ENCODE measurements at regions not wholly inside any gene's neighbourhood (a gene's known extent, or its start where the extent isn't known, plus 50 kb on each side); places are given as distances from the start of the nearest gene placed in this dataset.

DNA sequence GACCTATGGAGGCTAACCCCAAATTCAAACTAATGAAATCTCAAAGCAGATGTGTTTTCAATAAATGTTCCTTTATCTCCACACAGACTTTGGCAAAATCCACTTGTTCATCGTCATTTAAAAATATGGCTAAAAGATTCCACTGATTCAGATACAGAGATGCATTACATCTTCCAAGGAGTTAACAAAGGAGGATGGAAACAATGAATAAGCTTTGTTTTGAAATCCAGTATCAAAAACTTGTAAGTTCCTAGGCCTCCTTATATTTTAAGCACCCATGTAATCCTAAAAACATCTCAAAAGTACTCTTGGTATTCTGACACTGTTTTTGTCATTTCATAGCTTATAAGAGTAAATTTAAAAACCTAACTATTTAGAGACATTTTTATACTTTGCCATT, 345.6 kb upstream of the ACTBL2 start:
- no peak for DNase-seq

DNA sequence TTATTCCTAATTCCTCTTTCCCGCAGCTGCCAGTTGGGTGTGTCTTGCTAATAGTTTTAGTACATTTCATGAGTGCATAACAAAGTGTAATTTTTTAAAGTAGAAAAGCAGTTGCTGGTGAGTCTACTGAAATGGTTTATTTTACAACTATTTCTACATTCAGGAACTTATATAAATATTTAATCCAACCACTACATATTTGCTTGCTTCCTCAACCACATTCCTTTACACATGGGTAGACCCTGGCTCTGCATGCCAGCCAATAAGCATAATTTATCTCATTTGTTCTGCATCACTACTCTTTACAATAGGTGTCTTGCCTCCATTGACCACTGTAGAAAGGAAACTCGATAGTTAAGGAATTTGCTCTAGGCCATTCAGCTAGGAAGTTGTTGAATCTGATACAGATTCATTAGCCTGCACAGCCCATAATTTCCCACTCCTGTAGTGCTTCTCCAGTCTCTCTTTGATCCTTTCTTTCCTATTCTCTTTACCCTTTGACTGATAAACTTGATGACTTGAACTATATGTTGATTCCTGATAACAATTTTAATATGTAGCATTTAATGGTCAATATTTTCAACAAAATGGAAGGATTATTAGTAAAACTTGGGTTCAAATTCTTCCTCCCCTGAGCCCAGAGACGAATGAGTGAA, 342.5 kb upstream of the ACTBL2 start:
- DNase-seq = no peak

DNA sequence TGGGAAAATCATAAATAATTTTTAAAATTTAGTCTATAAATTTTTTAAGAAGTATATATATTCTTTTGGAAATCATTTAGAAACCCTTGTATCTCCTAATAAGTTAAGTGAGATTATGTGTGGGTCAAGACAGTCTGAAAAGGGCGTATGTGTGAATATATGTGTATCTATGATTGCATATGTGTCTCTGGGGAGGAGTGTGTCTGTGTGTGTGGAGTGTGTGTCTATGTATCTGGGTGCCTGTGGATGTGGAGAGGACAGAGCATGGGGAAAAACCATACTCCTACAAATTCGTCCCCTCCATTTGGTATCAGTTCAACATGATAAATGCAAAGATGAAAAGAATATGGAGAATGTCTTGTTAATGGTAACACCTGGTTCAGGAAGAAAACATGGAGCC, 342.0 kb upstream of the ACTBL2 start:
- no peak for DNase-seq

- no peak for DNase-seq
Measured at GRCh38 chr5:57824047-57824446, 341.4 kb upstream of the ACTBL2 start.

- DNase-seq = no peak
Measured at GRCh38 chr5:57822651-57823050, 340.0 kb upstream of the ACTBL2 start.

DNA sequence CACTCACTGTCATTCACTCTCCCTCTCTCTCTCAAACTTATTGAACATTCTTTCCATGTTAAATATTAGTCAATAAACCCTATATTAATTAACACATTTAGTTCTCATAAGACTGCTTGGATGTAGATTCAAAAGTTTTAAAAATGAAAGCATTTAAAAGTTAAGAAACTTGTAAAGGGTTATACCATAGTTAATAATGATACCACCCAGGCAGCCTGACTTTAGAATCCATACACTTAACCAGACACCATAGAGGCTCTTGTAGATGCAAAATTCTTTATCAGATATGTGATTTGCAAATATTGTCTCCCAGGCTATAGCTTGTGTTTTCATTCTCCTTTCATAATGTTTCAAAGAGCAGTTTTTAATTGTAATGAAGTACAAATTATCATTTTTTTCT, 335.8 kb upstream of the ACTBL2 start:
- no peak for DNase-seq

- DNase-seq = no peak
Measured at GRCh38 chr5:57817924-57818323, 335.3 kb upstream of the ACTBL2 start.

DNA sequence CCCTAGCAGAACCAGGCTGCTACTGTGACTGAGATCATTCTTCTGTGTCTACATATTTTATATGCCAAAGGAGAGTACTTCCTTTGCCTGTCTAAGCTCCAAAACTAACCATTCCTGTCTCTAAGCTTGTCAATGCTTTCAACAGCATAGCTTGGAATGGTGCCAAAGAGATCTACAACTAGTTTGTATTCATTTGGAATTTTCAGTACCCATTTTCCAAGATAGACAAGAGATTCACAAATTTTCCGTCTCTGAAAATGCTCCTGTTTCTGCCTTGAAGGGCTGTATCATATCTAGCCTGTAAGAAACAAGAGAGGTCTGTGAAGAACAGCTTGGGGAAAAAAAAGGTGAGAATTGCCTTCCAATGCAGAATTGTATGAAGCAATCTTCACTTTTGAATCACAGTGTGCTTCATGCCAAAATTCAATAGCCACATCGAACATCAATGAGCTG, 334.4 kb upstream of the ACTBL2 start:
- no peak for DNase-seq

DNA sequence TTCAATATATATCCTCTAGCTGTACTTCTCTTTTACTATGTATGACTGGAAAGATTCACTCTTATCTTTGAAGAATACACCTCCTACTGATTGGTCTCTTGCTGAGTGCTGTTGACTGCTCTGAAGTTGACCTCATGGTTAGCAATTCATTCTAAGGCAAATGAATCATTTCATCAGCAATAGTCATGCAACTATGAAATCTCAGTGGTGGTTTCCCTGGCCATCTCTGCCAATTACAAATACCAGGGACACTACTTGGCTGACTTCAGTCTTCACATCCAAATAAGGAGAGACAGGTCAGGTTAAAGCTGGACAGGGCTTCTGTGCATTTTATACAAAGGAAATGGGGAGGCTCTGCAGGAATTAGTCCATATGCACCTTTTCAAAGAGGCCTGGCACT, 333.5 kb upstream of the ACTBL2 start:
- DNase-seq = no peak

DNA sequence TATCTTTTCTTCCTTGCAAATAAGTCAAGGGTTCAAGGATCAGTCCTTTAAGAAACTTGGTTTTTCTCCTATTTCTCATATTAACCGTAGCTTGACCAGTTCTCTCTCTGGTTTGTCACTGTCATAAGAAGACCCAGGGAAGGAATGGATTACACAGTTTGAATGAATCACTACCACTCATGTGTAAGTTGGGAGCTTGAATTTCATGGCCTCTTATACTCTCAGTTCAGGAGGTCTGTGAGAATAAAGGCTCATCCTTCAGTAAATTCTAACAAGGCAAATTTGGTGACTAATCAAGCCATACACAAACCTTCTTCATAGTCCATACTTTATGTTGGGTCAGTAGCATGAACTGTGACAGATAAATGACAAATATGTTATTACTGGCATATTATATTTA, 323.1 kb upstream of the ACTBL2 start:
- DNase-seq = no peak

DNA sequence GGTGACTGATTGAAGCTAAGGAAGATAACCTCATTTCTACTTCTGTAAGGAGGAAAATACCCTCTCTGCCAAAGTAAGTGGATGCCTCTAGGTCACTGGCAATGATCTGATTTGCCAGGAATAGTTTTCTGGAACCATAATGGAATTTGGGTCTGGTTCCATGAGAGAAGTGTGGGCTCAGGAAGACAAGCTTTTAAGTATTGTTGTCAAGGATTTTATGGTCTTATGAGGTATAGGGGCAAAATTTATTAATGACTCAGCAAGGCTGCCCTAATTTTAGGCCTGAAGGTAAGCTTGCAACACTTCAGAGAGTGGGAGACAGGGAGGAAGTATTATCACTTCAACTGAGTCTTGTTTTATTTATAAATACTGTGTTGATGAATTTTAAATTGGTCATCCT, 322.6 kb upstream of the ACTBL2 start:
- no peak for DNase-seq

DNA sequence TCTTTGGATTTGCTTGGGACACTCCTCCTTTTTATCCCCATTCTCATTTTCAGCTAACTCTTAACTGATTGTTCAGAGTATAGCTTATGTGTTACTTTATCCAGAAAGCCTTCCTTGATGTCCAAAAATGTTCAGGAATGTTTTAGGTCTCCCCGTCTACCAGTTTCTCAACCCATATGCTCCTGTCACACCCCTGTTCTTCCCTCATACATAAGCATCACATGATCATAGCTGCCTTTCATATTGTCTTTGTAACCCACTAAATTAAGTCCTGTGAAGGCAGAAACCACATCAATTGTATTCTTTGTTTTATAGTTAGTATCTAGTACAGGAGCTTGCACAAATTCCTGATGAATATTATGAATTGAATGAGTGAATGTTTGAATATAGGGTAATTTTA, 321.9 kb upstream of the ACTBL2 start:
- no peak for DNase-seq

DNA sequence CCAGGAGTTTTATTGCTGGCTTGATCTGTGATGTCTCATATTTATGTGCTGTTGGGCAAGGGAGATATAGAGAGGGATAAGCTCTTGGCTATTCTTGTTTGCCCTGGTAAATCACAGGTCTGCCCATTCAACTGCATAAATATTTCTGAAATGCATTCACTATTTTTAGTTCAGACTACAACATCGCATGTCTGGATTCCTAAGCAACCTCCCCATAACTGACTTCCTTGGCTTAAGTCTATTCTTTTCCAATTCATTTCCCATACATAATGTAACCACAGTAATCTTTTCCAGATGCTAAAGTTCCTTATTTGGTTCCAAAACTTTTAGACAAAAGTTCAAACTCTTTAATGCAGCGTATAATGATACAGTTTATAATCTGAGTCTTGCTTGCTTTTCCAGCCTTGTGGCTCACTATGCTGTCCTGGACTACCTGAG, 321.4 kb upstream of the ACTBL2 start:
- DNase-seq = no peak

GRCh38 chr5:57802131-57802530, 319.5 kb upstream of the ACTBL2 start:
- no peak for DNase-seq

GRCh38 chr5:57795203-57795602, 312.6 kb upstream of the ACTBL2 start:
- DNase-seq = no peak

GRCh38 chr5:57791875-57792274, 309.3 kb upstream of the ACTBL2 start:
- DNase-seq = no peak

- DNase-seq = no peak
Measured at GRCh38 chr5:57785946-57786345, 303.3 kb upstream of the ACTBL2 start.

- DNase-seq = no peak
Measured at GRCh38 chr5:57784121-57784520, 301.5 kb upstream of the ACTBL2 start.

DNA sequence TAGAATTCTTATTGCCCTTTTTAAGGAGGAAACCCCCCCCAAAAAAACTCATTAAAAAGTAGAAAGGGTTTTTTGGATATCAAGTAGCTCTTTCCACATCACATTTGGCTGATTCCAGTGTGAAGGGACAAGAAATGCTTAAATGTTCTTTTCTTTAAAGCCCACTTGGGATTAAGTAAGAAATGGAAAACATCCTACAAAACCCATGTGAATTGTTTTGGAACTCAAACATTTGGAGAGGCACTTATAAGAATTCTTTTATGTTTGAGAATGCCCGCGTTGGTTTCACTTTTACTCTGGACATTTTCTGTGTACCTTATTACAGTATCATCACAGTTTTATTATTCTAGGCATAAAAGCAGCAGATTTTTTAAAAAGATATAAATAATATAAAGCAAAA, 301.1 kb upstream of the ACTBL2 start:
- DNase-seq = no peak

GRCh38 chr5:57780961-57781325, 298.3 kb upstream of the ACTBL2 start:
- DNase-seq = no peak

DNA sequence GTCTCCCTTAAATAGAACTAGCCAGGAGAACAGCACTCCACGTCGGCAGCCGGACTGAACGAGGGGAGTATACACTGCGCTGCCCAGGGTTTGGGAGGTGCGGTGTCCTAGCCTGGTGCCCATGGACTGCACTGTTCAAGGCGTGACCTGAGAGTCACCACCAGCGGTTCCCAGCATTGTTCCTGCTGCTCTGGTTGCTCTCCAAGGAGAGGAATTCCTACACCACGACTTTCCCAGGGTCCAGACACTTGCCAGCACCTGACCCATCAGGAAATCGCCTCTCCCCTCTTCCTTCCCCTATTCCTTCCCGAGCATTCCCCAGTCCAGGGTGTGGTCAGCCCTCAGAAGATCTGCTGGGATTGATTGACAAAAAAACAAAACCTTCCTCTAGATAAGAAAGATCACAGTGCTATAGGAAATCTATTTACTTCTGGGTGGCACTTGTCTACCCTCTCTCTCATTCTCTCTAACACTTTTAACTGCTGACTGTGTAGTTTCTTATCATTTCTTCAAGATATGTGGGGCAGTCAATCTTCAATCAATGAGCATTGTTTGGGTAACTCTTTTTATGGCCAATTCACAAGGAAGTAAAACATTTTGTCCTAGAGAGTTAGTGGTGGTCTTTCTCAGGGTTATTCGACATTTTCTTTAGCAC, 297.8 kb upstream of the ACTBL2 start:
- no peak for DNase-seq

DNA sequence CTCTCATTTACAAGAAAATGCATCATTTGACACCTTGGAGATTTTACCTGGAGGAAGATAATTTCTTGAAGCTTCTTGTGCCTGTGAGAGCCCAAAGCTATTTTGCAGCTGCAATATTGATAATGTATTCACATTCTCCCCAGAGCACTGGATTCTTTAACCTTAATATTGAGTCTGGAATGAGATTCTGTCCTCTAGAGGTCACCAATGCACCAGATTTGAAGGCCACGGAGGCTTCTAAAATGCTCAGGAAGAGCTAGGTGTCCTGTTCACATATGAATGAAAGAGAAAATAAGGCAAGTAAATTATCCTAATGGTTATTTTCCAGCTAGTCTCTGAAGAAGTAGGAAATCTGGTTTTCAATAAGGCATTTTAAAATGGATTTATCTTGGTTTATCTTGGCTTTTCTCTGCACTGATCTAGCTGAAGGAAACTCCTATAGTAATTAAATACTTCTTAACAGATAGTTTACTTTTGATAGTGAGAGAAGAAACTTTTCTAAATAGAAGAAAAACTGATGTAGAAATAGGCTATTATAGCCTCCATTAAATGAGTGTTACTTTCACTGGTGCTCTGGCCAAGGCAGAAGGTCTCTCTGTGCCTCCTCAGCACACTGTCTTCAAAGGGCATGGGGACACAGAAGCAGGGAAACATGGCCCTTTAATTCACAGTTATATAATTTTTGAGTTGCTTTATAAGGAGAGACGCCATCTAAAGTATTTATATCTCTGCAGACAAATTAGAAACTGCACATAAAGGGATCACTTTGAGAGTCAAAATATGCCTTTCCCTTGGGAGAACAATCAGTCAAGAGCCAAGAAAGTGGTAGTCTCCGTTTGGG, 297.0 kb upstream of the ACTBL2 start:
- DNase-seq = no peak

DNA sequence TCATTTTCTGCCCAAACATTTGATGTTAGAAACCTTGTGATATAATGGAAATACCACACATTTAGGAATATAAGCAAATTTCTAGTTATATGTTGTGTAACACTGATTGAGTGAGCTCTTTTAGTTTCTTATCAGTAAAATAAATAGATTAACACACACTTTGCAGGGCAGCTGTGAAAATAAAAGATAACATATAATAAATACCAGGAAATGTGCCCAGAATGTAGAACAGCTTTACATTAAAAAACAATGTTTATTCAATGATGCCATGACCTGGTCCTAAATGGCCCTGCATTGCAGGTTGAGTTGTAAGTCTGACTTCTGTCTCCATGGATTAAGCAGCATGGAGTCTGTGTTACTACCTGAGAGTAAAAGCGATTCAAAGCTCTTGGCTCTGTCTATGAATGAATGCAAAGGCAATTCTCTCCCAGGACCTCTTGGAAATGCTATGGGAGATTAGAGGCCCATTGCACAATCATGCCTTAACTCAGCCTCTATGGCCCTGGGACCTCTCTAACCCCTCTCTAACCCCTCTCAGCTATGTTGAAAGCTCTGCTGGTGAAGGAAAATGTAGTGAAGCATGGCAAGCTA, 296.0 kb upstream of the ACTBL2 start:
- DNase-seq = no peak

DNA sequence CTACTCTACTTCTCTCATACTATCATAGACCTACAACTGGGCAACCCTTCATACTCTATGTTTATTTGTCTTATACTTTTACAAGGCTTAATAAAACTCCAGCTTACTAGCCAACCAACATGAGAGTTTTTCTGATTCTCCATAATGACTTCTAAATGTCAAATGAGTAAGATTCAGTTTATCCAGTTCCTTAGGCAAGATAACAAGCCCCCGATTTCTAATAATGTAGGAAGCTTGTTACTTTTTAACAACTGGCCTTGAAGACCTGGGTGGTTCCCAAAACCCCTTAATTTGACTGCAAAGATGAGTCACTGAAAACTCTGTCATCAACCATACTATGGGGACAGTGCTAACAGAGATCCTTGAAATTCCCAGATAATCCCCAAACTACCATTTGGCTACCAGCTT, 294.6 kb upstream of the ACTBL2 start:
- no peak for DNase-seq
